Panc1 (cell line): ENCODE measurements at regions not wholly inside any gene's neighbourhood (a gene's known extent, or its start where the extent isn't known, plus 50 kb on each side); places are given as distances from the start of the nearest gene placed in this dataset.

ENCODE experiments used
- ATAC-seq: fragments of 200-7000 bp; cut with Tn5 transposase; 2 replicates; pipeline ENCODE4 v1.9.1; 2020; ENCODE audit warnings: mild to moderate bottlenecking, moderate library complexity
- BruUV-seq: library from RNA; stranded (reverse); fragments of 400-500 nt; replicated peaks from 2 replicates; lab custom pipeline; 2021; lab: Mats Ljungman, UMichigan
- CTCF ChIA-PET: fragments of 300-600 bp; sonication (Branson Sonifier 250); formaldehyde crosslinking; loops from one replicate; lab custom pipeline; 2022; ENCODE audit warnings: antibody characterized with exemption; lab: Charles Lee
- POLR2A ChIA-PET: fragments of 300-600 bp; sonication (Branson Sonifier 250); formaldehyde crosslinking; loops from one replicate; lab custom pipeline; 2022; ENCODE audit warnings: antibody characterized with exemption; lab: Charles Lee
- DNase-seq: peaks from one replicate; pipeline ENCODE4 v3.0.0-alpha.2; 2010; ENCODE audit warnings: low read depth, low spot score
- H3K27ac ChIP-seq: 2 replicates; pipeline ENCODE4 v1.5.1; 2011; ENCODE audit warnings: mild to moderate bottlenecking, low read length, inconsistent platforms
- H3K27me3 ChIP-seq: fragments of 200-500 bp; sonication (Bioruptor generic); 2 replicates; pipeline ENCODE4 v1.6.0; 2014; ENCODE audit warnings: low read length, inconsistent platforms; ENCODE audit not compliant: control insufficient read depth, insufficient read depth
- H3K36me3 ChIP-seq: fragments of 200-500 bp; sonication (Bioruptor generic); 2 replicates; pipeline ENCODE4 v1.5.1; 2014; ENCODE audit warnings: inconsistent platforms, mild to moderate bottlenecking, low read length, moderate library complexity; ENCODE audit not compliant: control insufficient read depth, insufficient read depth
- H3K4me1 ChIP-seq: 2 replicates; pipeline ENCODE4 v1.5.1; 2011; ENCODE audit warnings: inconsistent platforms, mild to moderate bottlenecking, low read length, moderate library complexity; ENCODE audit not compliant: control insufficient read depth, insufficient read depth
- H3K4me3 ChIP-seq, 2 experiments: 2 replicates each; pipeline ENCODE4 v1.5.1; 2011 to 2012; ENCODE audit warnings: low read depth in 2 of 2, low read length in 2 of 2, mild to moderate bottlenecking in 2 of 2, inconsistent platforms in 1 of 2, moderate library complexity in 1 of 2
- H3K9me3 ChIP-seq: fragments of 200-500 bp; sonication (Bioruptor generic); 2 replicates; pipeline ENCODE4 v1.5.1; 2014; ENCODE audit warnings: low read depth, mild to moderate bottlenecking, inconsistent platforms, low read length, moderate library complexity; ENCODE audit not compliant: control insufficient read depth, insufficient read depth
- POLR2AphosphoS5 ChIP-seq: IDR thresholded peaks from 2 replicates; pipeline ENCODE4 v1.6.1; 2012; ENCODE audit warnings: mild to moderate bottlenecking, low read depth, low read length, moderate library complexity
- REST ChIP-seq, 2 experiments: IDR thresholded peaks; 2 replicates each; pipeline ENCODE4 v1.6.1; 2011 to 2012; ENCODE audit warnings: low read depth in 2 of 2, control low read depth in 1 of 2, low read length in 1 of 2, mild to moderate bottlenecking in 1 of 2, moderate library complexity in 1 of 2; ENCODE audit not compliant: insufficient read depth in 1 of 2
- SIN3A ChIP-seq: IDR thresholded peaks from 2 replicates; pipeline ENCODE4 v1.6.1; 2012; ENCODE audit warnings: low read depth, mild to moderate bottlenecking, low read length, moderate library complexity, borderline replicate concordance; ENCODE audit not compliant: insufficient read depth
- TCF7L2 ChIP-seq: IDR thresholded peaks from 2 replicates; pipeline ENCODE4 v1.6.1; 2011; ENCODE audit warnings: mild to moderate bottlenecking, low read depth, low read length, inconsistent platforms
- in situ Hi-C: cut with HindIII; loops from 2 replicates; pipeline ENCODE4 v1.10.0; 2016; ENCODE audit warnings: low sequenced_read_pairs, low pct_unique_long_range_greater_than_20kb
- intact Hi-C: fragments of 100-400 bp; cut with micrococcal nuclease; formaldehyde crosslinking; loops from one replicate; pipeline ENCODE4 v1.10.0; 2022; ENCODE audit not compliant: unreplicated experiment
- TF ChIP-seq, protein P1 (sequence below): fragments of 450-650 bp; IDR thresholded peaks from 2 replicates; pipeline ENCODE4 v1.5.1; 2017; ENCODE audit warnings: mild to moderate bottlenecking

DNA sequence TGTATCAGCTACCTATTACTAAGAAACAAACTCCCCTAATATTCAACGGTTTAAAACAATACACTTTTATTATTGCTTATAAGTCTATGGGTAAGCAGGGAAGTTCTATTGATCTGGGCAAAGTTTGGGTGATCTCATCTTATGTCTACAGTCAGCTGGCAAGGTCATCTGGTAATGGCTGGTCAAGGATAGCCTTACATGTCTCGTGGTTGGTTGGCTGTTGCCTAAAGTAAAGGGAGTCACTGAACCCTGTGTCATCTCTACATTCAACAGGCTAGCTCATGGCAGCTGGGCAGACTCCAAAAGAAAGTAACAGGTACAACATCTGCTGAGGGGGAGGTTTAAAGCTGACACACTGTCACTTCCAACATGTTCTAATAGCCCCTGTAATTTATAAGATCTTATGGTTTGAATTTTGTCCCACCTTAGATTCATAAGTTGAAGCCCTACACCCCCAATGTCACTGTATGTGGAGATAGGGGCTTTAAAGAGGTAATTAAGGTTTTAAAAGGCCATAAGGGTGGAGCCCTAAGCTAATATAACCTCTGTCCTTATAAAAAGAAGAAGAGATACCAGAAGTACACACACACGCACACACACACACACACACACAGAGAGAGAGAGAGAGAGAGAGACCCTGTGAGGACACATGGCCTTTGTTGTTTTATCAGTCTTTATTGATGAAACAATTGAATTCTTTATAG lies 419.1 kb downstream of the NPIPA8 start:
- no TSS peak for BruUV-seq
- Histone ChIP-seq H3K4me3 (no peak overlapping the region), H3K36me3 (no peaks in the 10 kb centered on the region), H3K9me3 (peaks cover 3% of the 10 kb centered on the region; the same call in 1 of the 2 replicates), H3K27ac (no peak overlapping the region), H3K27me3 (no peaks in the 10 kb centered on the region), H3K4me1 (no peaks in the 10 kb centered on the region)
- CTCF ChIA-PET: no interaction called here
- DNase-seq (no peak), ATAC-seq (no peak)
- POLR2A ChIA-PET: interaction anchor here (0.6 to 0.7 kb wide), 2 partner anchors 37 to 475 kb away, joined by 3 read pairs; no protein-coding TSS in a partner anchor
- intact Hi-C loops: no loop called here
- in situ Hi-C loops: no loop called here
- TF ChIP-seq, protein P1, sequence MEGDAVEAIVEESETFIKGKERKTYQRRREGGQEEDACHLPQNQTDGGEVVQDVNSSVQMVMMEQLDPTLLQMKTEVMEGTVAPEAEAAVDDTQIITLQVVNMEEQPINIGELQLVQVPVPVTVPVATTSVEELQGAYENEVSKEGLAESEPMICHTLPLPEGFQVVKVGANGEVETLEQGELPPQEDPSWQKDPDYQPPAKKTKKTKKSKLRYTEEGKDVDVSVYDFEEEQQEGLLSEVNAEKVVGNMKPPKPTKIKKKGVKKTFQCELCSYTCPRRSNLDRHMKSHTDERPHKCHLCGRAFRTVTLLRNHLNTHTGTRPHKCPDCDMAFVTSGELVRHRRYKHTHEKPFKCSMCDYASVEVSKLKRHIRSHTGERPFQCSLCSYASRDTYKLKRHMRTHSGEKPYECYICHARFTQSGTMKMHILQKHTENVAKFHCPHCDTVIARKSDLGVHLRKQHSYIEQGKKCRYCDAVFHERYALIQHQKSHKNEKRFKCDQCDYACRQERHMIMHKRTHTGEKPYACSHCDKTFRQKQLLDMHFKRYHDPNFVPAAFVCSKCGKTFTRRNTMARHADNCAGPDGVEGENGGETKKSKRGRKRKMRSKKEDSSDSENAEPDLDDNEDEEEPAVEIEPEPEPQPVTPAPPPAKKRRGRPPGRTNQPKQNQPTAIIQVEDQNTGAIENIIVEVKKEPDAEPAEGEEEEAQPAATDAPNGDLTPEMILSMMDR: no peak
- no peak for TF ChIP-seq SIN3A
- TF ChIP-seq REST (IDR thresholded peaks at IDR 0.05; ENCODE audit: insufficient read depth in 1 of 2, low read depth in 2 of 2, low read length in 1 of 2): no peak

- ATAC-seq (no peak), DNase-seq (no peak)
- H3K36me3 ChIP-seq: no peaks in the 10 kb centered on the region
- intact Hi-C loops: no loop called here
- no peak overlapping the region for H3K27ac ChIP-seq
- H3K4me1 ChIP-seq: no peaks in the 10 kb centered on the region
- H3K4me3 ChIP-seq: no peak overlapping the region
- TF ChIP-seq, protein P1: no peak
- TF ChIP-seq REST (IDR thresholded peaks at IDR 0.05; ENCODE audit: insufficient read depth in 1 of 2, low read depth in 2 of 2, low read length in 1 of 2): no peak
- no peak for TF ChIP-seq SIN3A
- TF ChIP-seq TCF7L2: no peak
- TF ChIP-seq POLR2AphosphoS5: no peak
- H3K9me3 ChIP-seq: peaks cover 3% of the 10 kb centered on the region; the same call in 1 of the 2 replicates
- CTCF ChIA-PET: no interaction called here
- no TSS peak for BruUV-seq
- no peaks in the 10 kb centered on the region for H3K27me3 ChIP-seq
- in situ Hi-C loops: no loop called here
- POLR2A ChIA-PET: no interaction called here
Observed at GRCh38 chr16:17915791-17916190, 420.7 kb downstream of the NPIPA8 start.
